Sigmoid colon (tissue), 4 donors: ENCODE measurements at regions not wholly inside any gene's neighbourhood (a gene's known extent, or its start where the extent isn't known, plus 50 kb on each side); places are given as distances from the start of the nearest gene placed in this dataset.

Experiments used
- EP300 ChIP-seq, 4 donors: sonication (generic); formaldehyde crosslinking; IDR thresholded peaks; one replicate each; pipeline ENCODE4 v1.6.1; 2017; ENCODE audit warnings: antibody characterized with exemption in 4 of 4
- POLR2A ChIP-seq, 2 donors: fragments of 450-650 bp; IDR thresholded peaks; one replicate each; pipeline ENCODE4 v1.6.1; 2016; ENCODE audit warnings: antibody characterized with exemption in 2 of 2, mild to moderate bottlenecking in 2 of 2, moderate library complexity in 2 of 2
- POLR2AphosphoS5 ChIP-seq, 4 donors: sonication (generic); formaldehyde crosslinking; IDR thresholded peaks; one replicate each; pipeline ENCODE4 v1.6.1; 2017; ENCODE audit warnings: antibody characterized with exemption in 4 of 4
- TF ChIP-seq, protein P1 (sequence below), 4 experiments: fragments of 450-650 bp in 3 of 4; fragments of 200-600 bp in 1 of 4; IDR thresholded peaks; one replicate each; pipeline ENCODE4 v1.5.1; 2016 to 2019; ENCODE audit warnings: antibody characterized with exemption in 4 of 4, mild to moderate bottlenecking in 3 of 4, moderate library complexity in 2 of 4

DNA sequence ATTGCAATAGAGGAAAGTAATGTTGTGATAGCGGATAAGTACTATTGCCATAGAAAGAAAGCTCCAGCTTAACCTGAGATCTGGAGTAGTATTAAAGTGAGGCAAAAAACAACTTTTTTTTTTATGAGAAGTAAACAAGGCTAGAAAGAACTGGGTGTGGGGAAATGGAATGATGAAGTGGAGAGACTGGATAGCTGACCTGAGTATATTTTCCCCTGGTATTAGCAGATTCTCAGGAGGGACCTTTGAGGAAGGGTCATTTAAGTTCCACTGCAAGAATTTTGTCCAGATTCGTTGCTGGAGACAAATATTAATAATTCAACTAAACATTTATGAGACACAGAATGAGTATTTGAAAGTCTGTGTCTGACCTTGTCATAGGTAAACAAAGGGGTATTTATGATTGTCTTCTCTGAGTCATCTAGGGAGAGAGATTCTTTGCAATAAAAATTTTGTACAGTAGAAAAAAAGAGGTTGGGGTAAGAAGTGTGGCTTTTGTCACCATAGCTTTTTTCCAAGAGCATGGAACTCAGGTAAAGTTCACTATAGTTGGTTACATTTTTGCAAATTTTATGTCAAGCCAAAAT lies 2095.9 kb downstream of the ARAP2 start:
- TF ChIP-seq, protein P1, sequence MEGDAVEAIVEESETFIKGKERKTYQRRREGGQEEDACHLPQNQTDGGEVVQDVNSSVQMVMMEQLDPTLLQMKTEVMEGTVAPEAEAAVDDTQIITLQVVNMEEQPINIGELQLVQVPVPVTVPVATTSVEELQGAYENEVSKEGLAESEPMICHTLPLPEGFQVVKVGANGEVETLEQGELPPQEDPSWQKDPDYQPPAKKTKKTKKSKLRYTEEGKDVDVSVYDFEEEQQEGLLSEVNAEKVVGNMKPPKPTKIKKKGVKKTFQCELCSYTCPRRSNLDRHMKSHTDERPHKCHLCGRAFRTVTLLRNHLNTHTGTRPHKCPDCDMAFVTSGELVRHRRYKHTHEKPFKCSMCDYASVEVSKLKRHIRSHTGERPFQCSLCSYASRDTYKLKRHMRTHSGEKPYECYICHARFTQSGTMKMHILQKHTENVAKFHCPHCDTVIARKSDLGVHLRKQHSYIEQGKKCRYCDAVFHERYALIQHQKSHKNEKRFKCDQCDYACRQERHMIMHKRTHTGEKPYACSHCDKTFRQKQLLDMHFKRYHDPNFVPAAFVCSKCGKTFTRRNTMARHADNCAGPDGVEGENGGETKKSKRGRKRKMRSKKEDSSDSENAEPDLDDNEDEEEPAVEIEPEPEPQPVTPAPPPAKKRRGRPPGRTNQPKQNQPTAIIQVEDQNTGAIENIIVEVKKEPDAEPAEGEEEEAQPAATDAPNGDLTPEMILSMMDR (IDR thresholded peaks at IDR 0.05), result no peak
- TF ChIP-seq EP300 (IDR thresholded peaks at IDR 0.05) (no peak), POLR2A (IDR thresholded peaks at IDR 0.05) (no peak), POLR2AphosphoS5 (IDR thresholded peaks at IDR 0.05) (no peak)
